Thoracic aorta (tissue), 2 donors: ENCODE measurements at regions not wholly inside any gene's neighbourhood (a gene's known extent, or its start where the extent isn't known, plus 50 kb on each side); places are given as distances from the start of the nearest gene placed in this dataset.

ENCODE experiments used
- ATAC-seq: fragments of 150-250 bp; one replicate; pipeline ENCODE4 v1.8.0; 2017; ENCODE audit warnings: low read depth; ENCODE audit not compliant: insufficient number of reproducible peaks, low FRiP score
- DNase-seq: peaks from one replicate; pipeline ENCODE4 v3.0.0-alpha.2; 2020; ENCODE audit warnings: low spot score
- H3K27ac ChIP-seq, 2 donors: fragments of 200-600 bp; sonication (generic); 1 replicate in 1 of 2; 2 replicates in 1 of 2; pipeline ENCODE4 v1.5.1; 2016; ENCODE audit warnings: mild to moderate bottlenecking in 2 of 2, moderate library complexity in 2 of 2
- H3K27me3 ChIP-seq: fragments of 200-600 bp; sonication (generic); replicated peaks from 2 replicates; pipeline ENCODE4 v1.6.0; 2016; ENCODE audit warnings: mild to moderate bottlenecking; ENCODE audit not compliant: insufficient read depth
- H3K36me3 ChIP-seq: fragments of 200-600 bp; sonication (generic); one replicate; pipeline ENCODE4 v1.5.1; 2016
- H3K4me1 ChIP-seq, 2 donors: fragments of 200-600 bp; sonication (generic); 1 replicate in 1 of 2; 2 replicates in 1 of 2; pipeline versions ENCODE4 v1.5.1 to v1.6.0; 2016; ENCODE audit warnings: low read depth in 2 of 2, mild to moderate bottlenecking in 1 of 2; ENCODE audit not compliant: control insufficient read depth in 1 of 2
- H3K4me3 ChIP-seq: fragments of 200-600 bp; sonication (generic); 2 replicates; pipeline ENCODE4 v1.5.1; 2016; ENCODE audit warnings: mild to moderate bottlenecking
- H3K9me3 ChIP-seq: fragments of 200-600 bp; sonication (generic); 2 replicates; pipeline ENCODE4 v1.5.1; 2016
- TF ChIP-seq, protein P1 (sequence below): fragments of 200-600 bp; sonication (generic); IDR thresholded peaks from one replicate; pipeline ENCODE4 v1.5.1; 2019; ENCODE audit warnings: antibody characterized with exemption

DNA sequence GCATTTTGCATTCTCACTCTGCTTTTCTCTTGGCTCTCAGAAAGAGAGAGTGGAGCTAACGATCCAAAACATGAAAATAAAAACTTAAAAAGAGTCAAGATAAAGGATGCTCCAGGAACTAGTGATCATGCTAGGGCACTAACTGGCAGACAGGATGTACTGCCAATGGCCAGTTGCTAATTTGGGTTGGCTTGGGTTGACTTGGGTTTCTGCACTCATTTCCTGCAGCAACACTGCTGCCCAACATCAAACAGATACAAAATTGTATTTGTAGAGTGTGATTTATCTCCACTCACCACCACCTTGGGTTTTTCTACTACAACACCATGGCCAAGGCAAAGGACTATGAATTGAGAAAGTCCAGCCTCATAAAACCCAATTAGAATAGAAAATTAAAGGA is 662.3 kb upstream of the PTBP2 start:
- no peak for DNase-seq
- H3K27ac ChIP-seq: no peak overlapping the region
- TF ChIP-seq, protein P1, sequence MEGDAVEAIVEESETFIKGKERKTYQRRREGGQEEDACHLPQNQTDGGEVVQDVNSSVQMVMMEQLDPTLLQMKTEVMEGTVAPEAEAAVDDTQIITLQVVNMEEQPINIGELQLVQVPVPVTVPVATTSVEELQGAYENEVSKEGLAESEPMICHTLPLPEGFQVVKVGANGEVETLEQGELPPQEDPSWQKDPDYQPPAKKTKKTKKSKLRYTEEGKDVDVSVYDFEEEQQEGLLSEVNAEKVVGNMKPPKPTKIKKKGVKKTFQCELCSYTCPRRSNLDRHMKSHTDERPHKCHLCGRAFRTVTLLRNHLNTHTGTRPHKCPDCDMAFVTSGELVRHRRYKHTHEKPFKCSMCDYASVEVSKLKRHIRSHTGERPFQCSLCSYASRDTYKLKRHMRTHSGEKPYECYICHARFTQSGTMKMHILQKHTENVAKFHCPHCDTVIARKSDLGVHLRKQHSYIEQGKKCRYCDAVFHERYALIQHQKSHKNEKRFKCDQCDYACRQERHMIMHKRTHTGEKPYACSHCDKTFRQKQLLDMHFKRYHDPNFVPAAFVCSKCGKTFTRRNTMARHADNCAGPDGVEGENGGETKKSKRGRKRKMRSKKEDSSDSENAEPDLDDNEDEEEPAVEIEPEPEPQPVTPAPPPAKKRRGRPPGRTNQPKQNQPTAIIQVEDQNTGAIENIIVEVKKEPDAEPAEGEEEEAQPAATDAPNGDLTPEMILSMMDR: no peak
- no peaks in the 10 kb centered on the region for H3K36me3 ChIP-seq
- H3K4me1 ChIP-seq: no peaks in the 10 kb centered on the region
- no peaks in the 10 kb centered on the region for H3K27me3 ChIP-seq
- ATAC-seq: no peak
- no peaks in the 10 kb centered on the region for H3K9me3 ChIP-seq
- H3K4me3 ChIP-seq: no peak overlapping the region

DNA sequence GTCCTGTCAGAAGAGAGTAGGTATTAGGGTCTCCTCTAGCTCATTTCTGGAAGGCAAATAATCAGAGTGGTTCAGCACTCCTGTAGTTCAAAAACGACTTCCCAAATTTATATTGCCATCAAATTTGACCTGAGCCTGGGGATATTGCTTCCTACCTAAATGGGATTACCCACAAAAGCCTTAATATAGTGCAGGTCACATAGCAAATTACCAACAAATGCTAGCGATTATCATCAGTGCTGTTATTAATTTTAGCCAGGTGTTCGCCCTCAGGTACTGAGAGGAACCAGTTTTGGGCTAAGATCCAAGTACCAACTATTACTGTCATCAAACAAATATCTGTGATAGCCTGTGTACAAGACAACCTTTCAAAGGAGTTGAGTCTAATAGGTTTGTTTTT is 661.8 kb upstream of the PTBP2 start:
- DNase-seq (no peak), ATAC-seq (no peak)
- TF ChIP-seq, protein P1: no peak
- no peaks in the 10 kb centered on the region for H3K36me3 ChIP-seq
- no peak overlapping the region for H3K27ac ChIP-seq
- H3K4me1 ChIP-seq: no peaks in the 10 kb centered on the region
- no peaks in the 10 kb centered on the region for H3K9me3 ChIP-seq
- H3K4me3 ChIP-seq: no peak overlapping the region
- H3K27me3 ChIP-seq: no peaks in the 10 kb centered on the region

DNA sequence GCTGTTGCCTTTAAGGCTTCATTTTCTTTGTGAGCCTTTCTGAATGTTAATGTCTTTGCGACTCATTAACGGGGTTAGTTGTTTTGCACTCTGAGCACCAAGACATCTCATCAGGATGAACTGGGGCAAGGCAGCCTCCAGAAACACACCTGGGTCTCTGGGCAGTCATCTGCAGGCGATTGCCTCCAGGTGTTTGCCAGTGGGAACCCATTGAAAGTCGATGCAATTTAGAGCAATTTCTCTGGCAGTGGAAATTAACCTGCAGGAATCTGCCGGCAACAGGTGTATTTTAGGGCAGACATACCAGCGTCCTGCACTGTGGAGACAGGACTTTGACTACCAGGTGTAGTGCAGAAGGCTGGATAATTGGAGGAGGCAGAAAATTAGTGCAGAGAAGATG is 661.0 kb upstream of the PTBP2 start:
- TF ChIP-seq, protein P1: no peak
- Histone ChIP-seq H3K9me3 (no peaks in the 10 kb centered on the region), H3K27me3 (no peaks in the 10 kb centered on the region), H3K4me3 (no peak overlapping the region), H3K36me3 (no peaks in the 10 kb centered on the region), H3K4me1 (no peaks in the 10 kb centered on the region), H3K27ac (no peak overlapping the region)
- no peak for ATAC-seq
- no peak for DNase-seq

DNA sequence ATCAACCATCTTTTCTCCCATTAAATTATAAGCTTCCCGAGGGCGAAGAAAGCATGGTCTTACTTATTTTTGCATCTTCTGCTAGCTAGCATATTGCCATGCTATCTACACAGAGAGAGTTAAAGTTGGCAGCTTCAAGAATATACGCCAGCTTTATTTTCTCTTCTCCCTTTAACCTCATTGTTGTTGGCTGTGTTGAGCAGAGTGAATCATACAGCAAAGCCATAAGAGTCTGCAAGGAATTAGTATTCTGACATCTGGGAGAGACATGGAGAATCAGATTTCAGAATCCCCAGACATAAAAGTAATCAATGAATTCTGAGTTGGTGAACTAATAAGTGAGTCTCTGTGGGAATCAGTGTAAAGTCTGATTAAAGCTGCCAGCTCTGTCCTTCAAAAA is 649.6 kb upstream of the PTBP2 start:
- no peak for DNase-seq
- Histone ChIP-seq H3K27ac (no peak overlapping the region), H3K36me3 (no peaks in the 10 kb centered on the region), H3K4me1 (peaks cover 4 to 21% of the 10 kb centered on the region in 2 donors), H3K9me3 (no peaks in the 10 kb centered on the region), H3K27me3 (no peaks in the 10 kb centered on the region), H3K4me3 (no peak overlapping the region)
- TF ChIP-seq, protein P1: no peak
- no peak for ATAC-seq

DNA sequence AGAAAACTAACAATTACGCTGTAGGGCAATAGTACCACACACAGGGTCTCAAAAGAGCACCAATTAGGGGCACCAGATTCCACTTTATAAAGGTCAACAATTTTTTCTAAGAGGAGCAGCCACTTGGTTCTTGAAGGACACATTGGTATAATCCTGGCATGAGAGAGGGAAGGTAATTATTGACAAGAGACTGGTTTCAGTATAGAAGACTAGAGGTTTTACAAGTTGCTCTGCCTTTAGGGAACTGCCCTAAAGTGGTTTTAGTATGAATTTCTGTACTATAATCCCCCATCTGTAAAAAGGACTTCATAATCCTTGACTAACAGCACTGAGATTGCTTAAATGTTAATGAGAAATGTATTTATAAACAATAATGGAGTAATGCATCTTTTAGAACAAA is 648.5 kb upstream of the PTBP2 start:
- no peak for ATAC-seq
- Histone ChIP-seq H3K27ac (no peak overlapping the region), H3K27me3 (no peaks in the 10 kb centered on the region), H3K4me3 (no peak overlapping the region), H3K4me1 (peaks cover 4 to 21% of the 10 kb centered on the region in 2 donors), H3K9me3 (no peaks in the 10 kb centered on the region), H3K36me3 (no peaks in the 10 kb centered on the region)
- TF ChIP-seq, protein P1: no peak
- DNase-seq: no peak
